Liver (tissue), 8 donors: ENCODE measurements at regions not wholly inside any gene's neighbourhood (a gene's known extent, or its start where the extent isn't known, plus 50 kb on each side); places are given as distances from the start of the nearest gene placed in this dataset.

Source experiments
- DNase-seq: peaks from one replicate; pipeline ENCODE4 v3.0.0-alpha.2; 2017; ENCODE audit warnings: low spot score
- H3K27ac ChIP-seq, 2 donors: one replicate each; pipeline ENCODE4 v1.7.0; 2013; ENCODE audit warnings: inconsistent platforms in 2 of 2, low read length in 2 of 2, control low read depth in 1 of 2, low read depth in 1 of 2, mild to moderate bottlenecking in 1 of 2
- H3K27me3 ChIP-seq, 4 donors: one replicate each; pipeline versions ENCODE4 v1.6.1 to v1.7.0; 2013; ENCODE audit warnings: low read length in 3 of 4, inconsistent platforms in 1 of 4, mild to moderate bottlenecking in 1 of 4, moderate library complexity in 1 of 4; ENCODE audit not compliant: control insufficient read depth in 4 of 4, insufficient read depth in 4 of 4
- H3K36me3 ChIP-seq, 4 donors: one replicate each; pipeline versions ENCODE4 v1.6.1 to v1.7.0; 2013; ENCODE audit warnings: low read length in 3 of 4, mild to moderate bottlenecking in 3 of 4, low read depth in 1 of 4, moderate library complexity in 1 of 4; ENCODE audit not compliant: control insufficient read depth in 4 of 4, insufficient read depth in 3 of 4
- H3K4me1 ChIP-seq, 4 donors: one replicate each; pipeline versions ENCODE4 v1.6.1 to v1.7.0; 2013; ENCODE audit warnings: low read length in 3 of 4, mild to moderate bottlenecking in 3 of 4, moderate library complexity in 1 of 4; ENCODE audit not compliant: control insufficient read depth in 4 of 4, insufficient read depth in 4 of 4
- H3K4me3 ChIP-seq, 3 donors: one replicate each; pipeline versions ENCODE4 v1.6.1 to v1.7.0; 2013; ENCODE audit warnings: low read length in 3 of 3, control low read depth in 1 of 3, low read depth in 1 of 3, mild to moderate bottlenecking in 1 of 3
- H3K9ac ChIP-seq, 2 donors: one replicate each; pipeline ENCODE4 v1.7.0; 2013; ENCODE audit warnings: low read length in 2 of 2, mild to moderate bottlenecking in 2 of 2, moderate library complexity in 2 of 2, control low read depth in 1 of 2, low read depth in 1 of 2
- H3K9me3 ChIP-seq, 4 donors: one replicate each; pipeline versions ENCODE4 v1.6.1 to v1.7.0; 2013; ENCODE audit warnings: low read length in 3 of 4; ENCODE audit not compliant: control insufficient read depth in 4 of 4
- ATF3 ChIP-seq: IDR thresholded peaks from 2 replicates; pipeline ENCODE4 v1.6.1; 2016; ENCODE audit warnings: antibody characterized with exemption
- CTCF ChIP-seq: fragments of 150-350 bp; IDR thresholded peaks from 2 replicates; pipeline ENCODE4 v1.5.1; 2017; ENCODE audit warnings: improper control_type of control experiment, low read depth, low read length; ENCODE audit not compliant: missing input control
- EGR1 ChIP-seq, 2 donors: IDR thresholded peaks; 2 replicates each; pipeline ENCODE4 v1.6.1; 2016 to 2018; ENCODE audit warnings: antibody characterized with exemption in 2 of 2, low read depth in 2 of 2
- FOXA1 ChIP-seq: IDR thresholded peaks from 2 replicates; pipeline ENCODE4 v1.6.1; 2016; ENCODE audit warnings: antibody characterized with exemption
- FOXA2 ChIP-seq: IDR thresholded peaks from 2 replicates; pipeline ENCODE4 v1.6.1; 2016; ENCODE audit warnings: antibody characterized with exemption
- GABPA ChIP-seq, 2 donors: IDR thresholded peaks in 1 of 2; conservative IDR thresholded peaks in 1 of 2; 2 replicates each; pipeline ENCODE4 v1.6.1; 2016; ENCODE audit warnings: antibody characterized with exemption in 2 of 2, mild to moderate bottlenecking in 1 of 2, moderate library complexity in 1 of 2
- HNF4G ChIP-seq: IDR thresholded peaks from 2 replicates; pipeline ENCODE4 v1.6.1; 2016; ENCODE audit warnings: antibody characterized with exemption
- JUND ChIP-seq, 2 donors: IDR thresholded peaks; 2 replicates each; pipeline ENCODE4 v1.6.1; 2016; ENCODE audit warnings: antibody characterized with exemption in 2 of 2
- MAX ChIP-seq: IDR thresholded peaks from 2 replicates; pipeline ENCODE4 v1.6.1; 2016; ENCODE audit warnings: antibody characterized with exemption
- NR2F2 ChIP-seq: IDR thresholded peaks from 2 replicates; pipeline ENCODE4 v1.6.1; 2016; ENCODE audit warnings: antibody characterized with exemption
- RXRA ChIP-seq, 2 donors: IDR thresholded peaks; 2 replicates each; pipeline ENCODE4 v1.6.1; 2017 to 2018; ENCODE audit warnings: antibody characterized with exemption in 2 of 2, mild to moderate bottlenecking in 1 of 2
- SP1 ChIP-seq: IDR thresholded peaks from 2 replicates; pipeline ENCODE4 v1.6.1; 2018; ENCODE audit warnings: antibody characterized with exemption, mild to moderate bottlenecking
- TAF1 ChIP-seq: conservative IDR thresholded peaks from 2 replicates; pipeline ENCODE4 v1.6.1; 2016; ENCODE audit warnings: antibody characterized with exemption, mild to moderate bottlenecking
- WGBS: extraction: QIAGEN DNeasy Blood & Tissue Kit; methylation state at CpG from one replicate; pipeline ENCODE4 v1.1.7; 2013; 5-methylcytosine and 5-hydroxymethylcytosine counted together
- TF ChIP-seq, protein P1 (sequence below): IDR thresholded peaks from 2 replicates; pipeline ENCODE4 v1.6.1; 2016; ENCODE audit warnings: antibody characterized with exemption
- TF ChIP-seq, protein P2 (sequence below): IDR thresholded peaks from 2 replicates; pipeline ENCODE4 v1.6.1; 2016; ENCODE audit warnings: antibody characterized with exemption, mild to moderate bottlenecking
- donor health status: healthy.
- donor health status: healthy.
- donor health status: healthy.
- donor health status: healthy.
- donor health status: healthy.

- H3K4me3 ChIP-seq, result no peak overlapping the region
- 59% methylated on average over 3 of the region's 3 CpGs for WGBS
- no peak overlapping the region for H3K27ac ChIP-seq
- H3K36me3 ChIP-seq, result no peaks in the 10 kb centered on the region
- H3K27me3 ChIP-seq, result no peaks in the 10 kb centered on the region
- peaks cover 0 to 1% (median 0%) of the 10 kb centered on the region in 4 donors for H3K4me1 ChIP-seq
- H3K9ac ChIP-seq, result no peak overlapping the region
- H3K9me3 ChIP-seq, result no peaks in the 10 kb centered on the region
- DNase-seq, result no peak
- TF ChIP-seq HNF4G (no peak), GABPA (IDR thresholded peaks at IDR 0.05 in 1 of 2, conservative IDR thresholded peaks at IDR 0.05 in 1 of 2) (no peak), FOXA2 (no peak), CTCF (no peak), ATF3 (no peak), FOXA1 (no peak), JUND (IDR thresholded peaks at IDR 0.05) (no peak), EGR1 (IDR thresholded peaks at IDR 0.05; ENCODE audit: low read depth in 2 of 2) (no peak), MAX (no peak), RXRA (IDR thresholded peaks at IDR 0.05) (no peak), NR2F2 (no peak), TAF1 (no peak), SP1 (no peak)
- TF ChIP-seq, protein P1, sequence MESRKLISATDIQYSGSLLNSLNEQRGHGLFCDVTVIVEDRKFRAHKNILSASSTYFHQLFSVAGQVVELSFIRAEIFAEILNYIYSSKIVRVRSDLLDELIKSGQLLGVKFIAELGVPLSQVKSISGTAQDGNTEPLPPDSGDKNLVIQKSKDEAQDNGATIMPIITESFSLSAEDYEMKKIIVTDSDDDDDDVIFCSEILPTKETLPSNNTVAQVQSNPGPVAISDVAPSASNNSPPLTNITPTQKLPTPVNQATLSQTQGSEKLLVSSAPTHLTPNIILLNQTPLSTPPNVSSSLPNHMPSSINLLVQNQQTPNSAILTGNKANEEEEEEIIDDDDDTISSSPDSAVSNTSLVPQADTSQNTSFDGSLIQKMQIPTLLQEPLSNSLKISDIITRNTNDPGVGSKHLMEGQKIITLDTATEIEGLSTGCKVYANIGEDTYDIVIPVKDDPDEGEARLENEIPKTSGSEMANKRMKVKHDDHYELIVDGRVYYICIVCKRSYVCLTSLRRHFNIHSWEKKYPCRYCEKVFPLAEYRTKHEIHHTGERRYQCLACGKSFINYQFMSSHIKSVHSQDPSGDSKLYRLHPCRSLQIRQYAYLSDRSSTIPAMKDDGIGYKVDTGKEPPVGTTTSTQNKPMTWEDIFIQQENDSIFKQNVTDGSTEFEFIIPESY, result no peak
- TF ChIP-seq, protein P2, sequence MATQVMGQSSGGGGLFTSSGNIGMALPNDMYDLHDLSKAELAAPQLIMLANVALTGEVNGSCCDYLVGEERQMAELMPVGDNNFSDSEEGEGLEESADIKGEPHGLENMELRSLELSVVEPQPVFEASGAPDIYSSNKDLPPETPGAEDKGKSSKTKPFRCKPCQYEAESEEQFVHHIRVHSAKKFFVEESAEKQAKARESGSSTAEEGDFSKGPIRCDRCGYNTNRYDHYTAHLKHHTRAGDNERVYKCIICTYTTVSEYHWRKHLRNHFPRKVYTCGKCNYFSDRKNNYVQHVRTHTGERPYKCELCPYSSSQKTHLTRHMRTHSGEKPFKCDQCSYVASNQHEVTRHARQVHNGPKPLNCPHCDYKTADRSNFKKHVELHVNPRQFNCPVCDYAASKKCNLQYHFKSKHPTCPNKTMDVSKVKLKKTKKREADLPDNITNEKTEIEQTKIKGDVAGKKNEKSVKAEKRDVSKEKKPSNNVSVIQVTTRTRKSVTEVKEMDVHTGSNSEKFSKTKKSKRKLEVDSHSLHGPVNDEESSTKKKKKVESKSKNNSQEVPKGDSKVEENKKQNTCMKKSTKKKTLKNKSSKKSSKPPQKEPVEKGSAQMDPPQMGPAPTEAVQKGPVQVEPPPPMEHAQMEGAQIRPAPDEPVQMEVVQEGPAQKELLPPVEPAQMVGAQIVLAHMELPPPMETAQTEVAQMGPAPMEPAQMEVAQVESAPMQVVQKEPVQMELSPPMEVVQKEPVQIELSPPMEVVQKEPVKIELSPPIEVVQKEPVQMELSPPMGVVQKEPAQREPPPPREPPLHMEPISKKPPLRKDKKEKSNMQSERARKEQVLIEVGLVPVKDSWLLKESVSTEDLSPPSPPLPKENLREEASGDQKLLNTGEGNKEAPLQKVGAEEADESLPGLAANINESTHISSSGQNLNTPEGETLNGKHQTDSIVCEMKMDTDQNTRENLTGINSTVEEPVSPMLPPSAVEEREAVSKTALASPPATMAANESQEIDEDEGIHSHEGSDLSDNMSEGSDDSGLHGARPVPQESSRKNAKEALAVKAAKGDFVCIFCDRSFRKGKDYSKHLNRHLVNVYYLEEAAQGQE, result no peak
Observed at GRCh38 chr3:67783281-67784250, 129.2 kb upstream of the SUCLG2 start.
